NCI-H774 (cell line): ENCODE measurements at regions not wholly inside any gene's neighbourhood (a gene's known extent, or its start where the extent isn't known, plus 50 kb on each side); places are given as distances from the start of the nearest gene placed in this dataset.
"Not testable (repeated sequence)": the region's sequence is repeated elsewhere in the genome, so short reads cannot be mapped to it uniquely, and the experiment has no call there.

ENCODE experiments used
- DNase-seq: peaks from one replicate; lab custom pipeline; 2025; lab: John Stamatoyannopoulos, UW

- DNase-seq, result no peak
Observed at GRCh38 chr1:22332424-22332717, 119.3 kb upstream of the ZBTB40 start.

- no peak for DNase-seq
Observed at GRCh38 chr1:22332795-22333499, 118.7 kb upstream of the ZBTB40 start.

DNA sequence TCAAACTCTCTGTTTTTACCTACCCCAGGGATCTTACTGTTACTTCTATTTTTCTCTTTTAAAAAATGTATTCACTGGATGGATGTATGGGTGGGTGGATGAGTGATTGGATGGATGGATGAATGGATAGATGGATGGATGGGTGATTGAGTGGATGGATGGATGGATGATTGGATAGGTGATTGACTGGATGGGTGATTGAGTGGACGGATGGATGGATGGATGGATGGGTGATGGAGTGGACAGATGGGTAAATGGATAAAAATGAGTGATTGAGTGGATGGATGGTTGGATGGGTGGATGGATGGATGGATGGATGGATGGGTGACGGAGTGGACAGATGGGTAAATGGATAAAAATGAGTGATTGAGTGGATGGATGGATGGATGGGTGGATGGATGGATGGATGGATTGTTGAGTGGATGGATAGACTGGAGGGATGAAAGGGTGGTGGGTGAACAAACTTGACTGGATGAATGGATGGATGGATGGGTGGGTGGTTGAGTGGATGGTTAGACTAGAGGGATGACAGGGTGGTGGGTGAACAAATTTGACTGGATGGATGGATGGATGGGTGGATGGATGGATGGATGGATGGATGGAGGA lies 118.0 kb upstream of the ZBTB40 start:
- no peak for DNase-seq

DNA sequence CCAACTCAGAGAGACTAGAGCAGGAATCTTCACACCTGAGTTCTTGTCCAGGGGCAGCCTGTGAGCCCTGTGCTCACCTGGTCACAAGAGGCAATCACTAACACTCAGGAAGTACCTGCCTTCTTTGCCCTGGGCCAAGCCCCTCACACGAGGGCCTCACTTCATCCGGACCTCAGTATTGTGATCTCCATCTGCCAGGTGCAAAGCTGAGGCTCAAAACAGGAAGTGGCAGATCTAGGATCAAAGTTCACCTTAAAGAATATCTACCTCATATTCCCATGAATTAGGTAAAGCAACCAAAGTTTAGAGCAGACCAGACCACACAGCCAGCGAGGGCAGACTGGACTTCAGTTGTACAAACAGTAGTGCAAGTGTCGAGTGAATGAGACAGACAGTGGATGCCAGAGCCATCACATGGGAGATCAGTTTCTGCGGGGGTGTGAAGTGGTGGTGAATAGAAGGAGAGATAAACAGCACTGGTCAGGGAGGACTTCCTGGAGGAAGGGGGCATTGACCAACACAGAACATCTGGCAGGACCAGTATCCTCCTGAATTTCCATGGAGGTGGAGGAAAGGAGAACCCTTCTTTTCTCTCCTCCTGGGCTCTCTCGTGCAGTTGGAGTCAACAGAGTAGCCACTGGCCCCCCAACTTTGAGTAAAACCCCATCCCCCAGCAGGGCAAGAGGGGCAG lies 116.6 kb upstream of the ZBTB40 start:
- no peak for DNase-seq

GRCh38 chr1:22336274-22336673 lies 115.4 kb upstream of the ZBTB40 start:
- DNase-seq, result not testable (repeated sequence)

DNA sequence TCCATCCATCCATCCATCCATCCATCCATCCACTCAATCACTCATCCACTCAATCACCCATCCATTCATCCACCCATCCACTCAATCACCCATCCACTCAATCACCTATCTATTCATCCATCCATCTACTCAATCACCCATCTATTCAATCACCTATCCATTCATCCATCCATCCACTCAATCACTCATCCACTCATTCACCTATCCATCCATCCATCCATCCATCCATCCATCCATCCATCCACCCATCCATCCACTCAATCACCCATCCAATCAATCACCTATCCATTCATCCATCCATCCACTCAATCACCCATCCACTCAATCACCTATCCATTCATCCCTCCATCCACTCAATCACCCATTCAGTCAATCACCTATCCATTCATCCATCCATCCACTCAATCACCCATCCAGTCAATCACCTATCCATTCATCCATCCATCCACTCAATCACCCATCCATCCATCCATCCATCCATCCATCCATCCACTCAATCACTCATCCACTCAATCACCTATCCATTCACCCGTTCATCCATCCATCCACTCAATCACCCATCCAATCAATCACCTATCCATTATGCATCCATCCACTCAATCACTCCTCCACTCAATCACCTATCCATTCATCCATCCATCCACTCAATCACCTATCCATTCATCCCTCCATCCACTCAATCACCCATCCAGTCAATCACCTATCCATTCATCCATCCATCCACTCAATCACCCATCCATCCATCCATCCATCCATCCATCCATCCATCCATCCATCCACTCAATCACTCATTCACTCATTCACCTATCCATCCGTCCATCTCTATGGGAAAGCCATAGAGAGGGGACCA lies 114.7 kb upstream of the ZBTB40 start:
- DNase-seq, result not testable (repeated sequence)

GRCh38 chr1:22338071-22338765 lies 113.4 kb upstream of the ZBTB40 start:
- no peak for DNase-seq

DNA sequence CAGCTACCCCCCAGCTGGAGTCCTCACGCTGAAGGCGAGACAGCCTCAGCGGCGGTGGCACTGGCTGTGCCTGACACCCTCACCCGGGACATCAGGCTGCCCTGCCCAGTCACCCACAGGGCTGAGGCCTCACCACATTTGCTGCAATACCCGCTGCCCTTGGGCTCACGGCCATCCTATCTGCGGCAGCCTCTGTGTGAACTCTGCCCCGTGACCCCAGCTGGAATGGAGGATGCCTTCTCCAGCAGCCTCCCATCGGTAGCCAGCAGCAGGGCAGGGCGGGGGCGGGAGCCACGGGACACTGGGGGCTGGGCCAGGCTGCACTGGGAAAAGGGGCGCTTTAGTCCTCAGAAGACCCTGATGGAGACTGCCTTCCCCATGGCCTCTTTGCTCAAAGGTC lies 112.4 kb upstream of the ZBTB40 start:
- DNase-seq, result no peak

DNA sequence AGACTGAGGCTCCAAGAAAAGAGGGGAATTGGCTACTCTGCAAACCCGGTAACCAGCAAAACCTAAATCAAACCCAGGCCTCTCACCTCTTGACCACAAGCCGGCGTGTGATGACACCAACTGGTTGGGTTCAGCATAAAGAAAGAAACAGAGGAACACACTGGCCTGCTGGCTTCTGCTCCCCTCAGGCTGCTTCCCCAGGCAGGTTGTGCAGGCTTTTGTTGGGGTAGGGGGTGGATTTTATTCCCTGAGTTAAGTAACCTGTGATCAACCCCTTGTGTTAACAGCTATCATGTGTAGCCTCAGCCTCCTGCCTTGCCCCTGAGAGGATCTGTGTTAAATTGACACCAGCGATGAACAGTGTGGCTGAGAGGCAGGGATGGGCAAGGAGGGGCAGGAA lies 111.6 kb upstream of the ZBTB40 start:
- DNase-seq, result no peak

- DNase-seq, result no peak
Observed at GRCh38 chr1:22340873-22341272, 110.8 kb upstream of the ZBTB40 start.

DNA sequence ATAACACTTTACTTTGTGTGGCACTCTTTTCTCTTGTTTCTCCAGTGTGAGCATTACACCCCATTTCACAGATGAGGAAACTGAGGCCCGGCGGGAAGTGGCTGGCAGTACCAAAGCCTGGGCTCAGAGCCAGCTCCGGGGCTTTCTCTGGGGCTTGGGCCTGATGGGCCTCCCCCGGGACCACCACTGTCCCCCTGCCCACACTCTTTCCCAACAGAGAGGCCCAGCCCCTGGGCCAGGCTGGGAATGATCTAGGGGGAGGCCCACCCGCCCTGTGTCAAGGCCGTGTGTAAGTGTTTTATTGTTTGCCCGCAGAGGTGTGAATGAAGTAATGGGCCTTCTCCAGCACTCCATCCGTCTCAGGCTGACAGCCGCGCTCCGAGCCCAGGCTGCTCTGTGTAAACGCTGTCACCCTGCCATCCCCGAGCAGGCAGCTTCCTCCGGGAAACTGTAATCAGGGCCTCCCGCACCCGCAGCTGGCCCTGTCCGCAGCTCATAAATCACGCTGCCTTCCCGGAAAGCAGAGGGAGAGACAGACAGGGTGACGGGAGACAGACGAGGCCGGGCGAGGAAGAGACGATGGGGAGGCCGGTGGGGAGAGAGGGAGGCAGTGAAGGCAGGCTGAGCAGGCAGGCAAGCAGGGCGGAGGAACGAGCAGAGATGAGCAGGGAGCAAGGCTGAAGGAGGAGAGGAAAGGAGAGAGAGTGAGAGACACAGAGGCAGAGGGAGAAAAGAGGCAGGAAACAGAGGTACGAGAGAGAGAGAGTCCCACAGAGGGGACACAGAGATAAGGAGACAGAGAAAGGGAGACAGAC lies 109.7 kb upstream of the ZBTB40 start:
- peak; percentile 43 for DNase-seq

- no peak for DNase-seq
Observed at GRCh38 chr1:22342734-22343191, 108.9 kb upstream of the ZBTB40 start.

GRCh38 chr1:22343456-22344328 lies 108.0 kb upstream of the ZBTB40 start:
- no peak for DNase-seq

DNA sequence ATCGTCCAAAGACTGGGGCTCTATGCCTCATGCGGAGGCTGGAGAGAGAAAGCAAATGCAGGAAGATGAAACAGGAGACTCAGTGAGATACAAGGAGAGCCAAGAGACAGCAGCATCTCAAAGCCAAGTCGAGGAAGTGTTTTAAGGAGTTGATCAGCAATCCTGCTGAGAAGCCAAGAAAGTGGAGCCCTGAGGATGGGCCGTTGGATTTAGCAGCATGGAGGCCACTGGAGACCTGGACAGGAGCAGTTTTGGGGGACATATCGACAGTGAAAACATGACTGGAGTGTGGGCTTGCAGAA lies 107.4 kb upstream of the ZBTB40 start:
- DNase-seq, result no peak

GRCh38 chr1:22344851-22345560 lies 106.6 kb upstream of the ZBTB40 start:
- no peak for DNase-seq

DNA sequence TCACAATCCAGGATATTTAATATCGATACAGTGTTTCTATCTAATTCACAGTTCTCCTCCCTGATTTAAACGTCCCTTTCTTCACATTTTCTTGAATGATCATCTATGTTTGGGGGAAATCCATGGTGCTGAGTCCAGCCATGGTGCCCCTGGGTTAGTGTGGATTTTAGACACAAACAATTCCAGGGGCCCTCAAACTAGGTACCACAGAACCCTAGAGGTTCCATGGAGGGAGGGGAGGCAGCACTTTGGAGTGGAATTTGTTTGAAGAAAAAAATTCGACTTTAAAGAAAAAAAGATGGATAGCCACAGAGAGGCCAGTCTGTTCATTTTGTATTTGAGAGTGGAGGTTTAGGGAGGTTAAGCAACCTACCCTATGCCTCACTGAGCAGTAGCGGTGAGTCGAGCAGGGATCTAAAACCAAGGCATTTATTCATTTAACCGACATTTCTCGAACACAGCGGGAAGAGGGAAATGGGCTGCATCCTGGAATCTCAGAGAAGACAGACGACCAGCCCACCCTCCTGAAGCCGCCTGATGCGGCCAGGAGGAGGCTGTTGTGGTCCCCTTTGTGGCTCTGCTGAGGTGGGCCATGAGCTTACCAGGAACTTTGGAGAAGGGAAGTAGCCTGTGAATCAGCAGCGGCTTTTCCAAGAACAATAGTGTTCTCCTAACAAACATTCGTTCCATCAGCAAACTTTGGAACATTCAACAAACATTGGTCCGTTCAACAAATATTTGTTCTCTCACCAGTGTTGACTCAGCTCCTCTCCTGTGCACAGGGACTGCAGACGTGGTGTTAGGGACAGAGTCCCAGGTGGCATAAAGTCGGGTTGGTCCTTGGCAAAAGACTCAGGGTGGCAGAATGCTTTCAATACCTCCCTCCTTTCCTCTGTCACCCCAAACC lies 103.5 kb upstream of the ZBTB40 start:
- peak; percentile 40 for DNase-seq

GRCh38 chr1:22349362-22350043 lies 102.1 kb upstream of the ZBTB40 start:
- no peak for DNase-seq
